ENCODE measurements at regions not wholly inside any gene's neighbourhood (a gene's known extent, or its start where the extent isn't known, plus 50 kb on each side); places are given as distances from the start of the nearest gene placed in this dataset.

DNA sequence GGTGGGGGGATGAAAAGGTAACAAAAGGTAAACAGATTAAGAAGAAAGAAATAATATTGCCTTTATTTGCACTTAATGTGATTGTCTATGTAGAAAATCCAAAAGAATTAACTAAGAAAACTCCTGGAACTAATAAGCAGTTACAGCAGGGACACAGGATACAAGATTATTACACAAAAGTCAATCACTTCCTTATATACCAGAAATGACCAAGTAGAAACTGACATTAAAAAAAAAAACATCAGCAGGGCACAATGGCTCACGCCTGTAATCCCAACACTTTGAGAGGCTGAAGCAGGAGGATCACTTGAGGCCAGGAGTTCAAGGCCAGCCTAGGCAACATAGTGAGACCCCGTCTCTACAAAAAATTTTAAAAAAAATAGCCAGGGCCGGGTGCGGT, 123.2 kb upstream of the RIPOR2 start:
- Histone ChIP-seq H4K5ac (ENCODE audit: insufficient read length, low read depth, low read length) (no peak overlapping the region), H3K14ac (ENCODE audit: insufficient read length) (no peak overlapping the region), H3K23ac (ENCODE audit: insufficient read length) (no peak overlapping the region), H2BK5ac (ENCODE audit: low read depth, low read length) (no peak overlapping the region), H3K36me3 (ENCODE audit: control insufficient read depth in 2 of 4, insufficient read depth in 4 of 4, low read length in 3 of 4) (no peaks in the 10 kb centered on the region), H2BK120ac (replicated peaks; ENCODE audit: low read depth, low read length) (no peak overlapping the region), H2BK12ac (ENCODE audit: low read depth, low read length) (no peak overlapping the region), H3K79me1 (ENCODE audit: low read depth, low read length) (no peaks in the 10 kb centered on the region), H3K4me1 (replicated peaks in 1 of 4; ENCODE audit: control insufficient read depth in 3 of 4, insufficient read depth in 4 of 4, low read length in 3 of 4) (peaks cover 4 to 15% (median 9%) of the 10 kb centered on the region in 4 experiments; a peak in 6 of 7 replicates), H2AFZ (ENCODE audit: low read length) (no peak overlapping the region), H3K4me2 (ENCODE audit: insufficient read depth in 1 of 2, low read depth in 2 of 2, low read length in 2 of 2) (no peak overlapping the region), H3K79me2 (ENCODE audit: control insufficient read depth in 1 of 2, insufficient read depth in 2 of 2, low read length in 2 of 2) (no peaks in the 10 kb centered on the region), H3K9ac (replicated peaks in 1 of 4; ENCODE audit: extremely low read depth in 1 of 4, low read depth in 3 of 4, low read length in 3 of 4) (no peak overlapping the region), H3K4me3 (ENCODE audit: extremely low read depth in 1 of 4, insufficient read depth in 2 of 4, low read depth in 3 of 4, low read length in 4 of 4) (no peak overlapping the region), H2BK15ac (ENCODE audit: low read length) (no peak overlapping the region), H3K9me3 (ENCODE audit: insufficient read depth in 2 of 2, low read depth in 1 of 2, low read length in 1 of 2) (no peaks in the 10 kb centered on the region), H4K20me1 (replicated peaks in 1 of 2; ENCODE audit: control insufficient read depth in 1 of 2, insufficient read depth in 2 of 2, low read length in 2 of 2) (no peaks in the 10 kb centered on the region), H3K4ac (replicated peaks; ENCODE audit: insufficient read length, low read depth, low read length) (no peak overlapping the region), H3K56ac (replicated peaks; ENCODE audit: insufficient read length, low read depth, low read length) (no peak overlapping the region), H4K91ac (replicated peaks; ENCODE audit: insufficient read length, low read length) (no peak overlapping the region), H3K23me2 (ENCODE audit: low read depth, low read length) (no peaks in the 10 kb centered on the region), H2BK20ac (ENCODE audit: low read length) (no peak overlapping the region), H3K27ac (ENCODE audit: low read depth, low read length) (no peak overlapping the region), H2AK5ac (ENCODE audit: low read depth, low read length) (no peak overlapping the region), H3K18ac (ENCODE audit: extremely low read depth, low read length) (no peak overlapping the region), H3K27me3 (replicated peaks in 1 of 4; ENCODE audit: control insufficient read depth in 3 of 4, extremely low read depth in 1 of 4, insufficient read depth in 3 of 4, low read length in 3 of 4) (no peaks in the 10 kb centered on the region), H4K8ac (ENCODE audit: extremely low read depth, insufficient read depth, low read length) (no peak overlapping the region)
- ChIA-PET CTCF (ENCODE audit: partially characterized antibody) (no interaction called here), POLR2A (ENCODE audit: partially characterized antibody) (no interaction called here)
- TF ChIP-seq SIN3A (conservative IDR thresholded peaks at IDR 0.05 in 1 of 2, IDR thresholded peaks at IDR 0.05 in 1 of 2; ENCODE audit: low read depth in 1 of 2, low read length in 2 of 2) (no peak), SRF (IDR thresholded peaks at IDR 0.05; ENCODE audit: low read depth, low read length) (no peak), TAF1 (IDR thresholded peaks at IDR 0.05; ENCODE audit: low read depth, low read length) (no peak), KDM5A (IDR thresholded peaks at IDR 0.05; ENCODE audit: low read length) (no peak), JUN (IDR thresholded peaks at IDR 0.05; ENCODE audit: low read depth, low read length) (no peak), TAF7 (optimal IDR thresholded peaks at IDR 0.05; ENCODE audit: borderline replicate concordance, low read depth, low read length) (no peak), SIX5 (IDR thresholded peaks at IDR 0.05; ENCODE audit: low read depth, low read length) (no peak), TEAD4 (IDR thresholded peaks at IDR 0.05; ENCODE audit: low read depth, low read length) (no peak)
- TF ChIP-seq, protein P1, sequence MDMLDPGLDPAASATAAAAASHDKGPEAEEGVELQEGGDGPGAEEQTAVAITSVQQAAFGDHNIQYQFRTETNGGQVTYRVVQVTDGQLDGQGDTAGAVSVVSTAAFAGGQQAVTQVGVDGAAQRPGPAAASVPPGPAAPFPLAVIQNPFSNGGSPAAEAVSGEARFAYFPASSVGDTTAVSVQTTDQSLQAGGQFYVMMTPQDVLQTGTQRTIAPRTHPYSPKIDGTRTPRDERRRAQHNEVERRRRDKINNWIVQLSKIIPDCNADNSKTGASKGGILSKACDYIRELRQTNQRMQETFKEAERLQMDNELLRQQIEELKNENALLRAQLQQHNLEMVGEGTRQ (IDR thresholded peaks at IDR 0.05; ENCODE audit: low read length) = no peak
- TF ChIP-seq, protein P2, sequence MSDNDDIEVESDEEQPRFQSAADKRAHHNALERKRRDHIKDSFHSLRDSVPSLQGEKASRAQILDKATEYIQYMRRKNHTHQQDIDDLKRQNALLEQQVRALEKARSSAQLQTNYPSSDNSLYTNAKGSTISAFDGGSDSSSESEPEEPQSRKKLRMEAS (IDR thresholded peaks at IDR 0.05) = no peak
- DNase-seq (ENCODE audit: low read depth in 1 of 2, low spot score in 2 of 2) (no peak), FAIRE-seq (no peak)
- 93% methylated on average over 4 of the region's 4 CpGs; no CpG with 5 or more reads in 1 of the 2 experiments for WGBS, 2 experiments (ENCODE audit: extremely low coverage in 1 of 2, insufficient coverage in 1 of 2, insufficient read length in 1 of 2, insufficient replicate concordance in 2 of 2, low coverage in 1 of 2, low lambda C conversion rate in 2 of 2, missing lambda C conversion rate in 1 of 2)

All from H1 (cell line).